Right hindlimb (tissue), 1 donor: ENCODE measurements at regions not wholly inside any gene's neighbourhood (a gene's known extent, or its start where the extent isn't known, plus 50 kb on each side); places are given as distances from the start of the nearest gene placed in this dataset.

Experiments
- DNase-seq: peaks from one replicate; pipeline ENCODE4 v3.0.0-alpha.2; 2018

- no peak for DNase-seq
Observed at GRCh38 chr11:110032957-110033570, 60.1 kb upstream of the ZC3H12C start.

- no peak for DNase-seq
Observed at GRCh38 chr11:110034806-110035205, 58.4 kb upstream of the ZC3H12C start.

- no peak for DNase-seq
Observed at GRCh38 chr11:110035357-110035756, 57.8 kb upstream of the ZC3H12C start.

GRCh38 chr11:110038201-110038600 lies 55.0 kb upstream of the ZC3H12C start:
- DNase-seq: no peak
